Thyroid gland (tissue), 4 donors: ENCODE measurements at regions not wholly inside any gene's neighbourhood (a gene's known extent, or its start where the extent isn't known, plus 50 kb on each side); places are given as distances from the start of the nearest gene placed in this dataset.

ENCODE experiments used
- DNase-seq, 2 donors: peaks; one replicate each; pipeline ENCODE4 v3.0.0-alpha.2; 2019
- H3K27ac ChIP-seq, 3 donors: fragments of 200-600 bp; sonication (generic); 1 replicate in 2 of 3; 2 replicates in 1 of 3; pipeline ENCODE4 v1.5.1; 2016 to 2019; ENCODE audit warnings: mild to moderate bottlenecking in 1 of 3, moderate library complexity in 1 of 3
- H3K27me3 ChIP-seq: fragments of 200-600 bp; sonication (generic); one replicate; pipeline ENCODE4 v1.5.1; 2019
- H3K36me3 ChIP-seq, 2 donors: fragments of 200-600 bp; sonication (generic); one replicate each; pipeline ENCODE4 v1.5.1; 2016 to 2019
- H3K4me1 ChIP-seq, 2 donors: fragments of 200-600 bp; sonication (generic); one replicate each; pipeline ENCODE4 v1.5.1; 2017 to 2019
- H3K4me3 ChIP-seq, 3 donors: fragments of 200-600 bp; sonication (generic); replicated peaks in 1 of 3; 1 replicate in 2 of 3; 2 replicates in 1 of 3; pipeline ENCODE4 v1.5.1; 2016; ENCODE audit warnings: mild to moderate bottlenecking in 1 of 3
- H3K9me3 ChIP-seq: fragments of 200-600 bp; sonication (generic); one replicate; pipeline ENCODE4 v1.5.1; 2017
- POLR2A ChIP-seq, 2 donors: fragments of 450-650 bp; IDR thresholded peaks; one replicate each; pipeline ENCODE4 v1.6.1; 2017; ENCODE audit warnings: antibody characterized with exemption in 2 of 2, mild to moderate bottlenecking in 2 of 2, moderate library complexity in 1 of 2
- WGBS, 2 donors: methylation state at CpG; one replicate each; pipeline ENCODE4 v1.1.5; 2017; 5-methylcytosine and 5-hydroxymethylcytosine counted together
- intact Hi-C: fragments of 100-400 bp; cut with DNase I; formaldehyde crosslinking; loops from one replicate; pipeline ENCODE4 v1.15.1; 2023
- TF ChIP-seq, protein P1 (sequence below), 6 experiments: fragments of 200-600 bp in 3 of 6; fragments of 450-650 bp in 3 of 6; sonication (generic) in 3 of 6; IDR thresholded peaks; one replicate each; pipeline ENCODE4 v1.5.1; 2016 to 2019; ENCODE audit warnings: antibody characterized with exemption in 6 of 6, mild to moderate bottlenecking in 2 of 6, inconsistent platforms in 1 of 6, moderate library complexity in 1 of 6

DNA sequence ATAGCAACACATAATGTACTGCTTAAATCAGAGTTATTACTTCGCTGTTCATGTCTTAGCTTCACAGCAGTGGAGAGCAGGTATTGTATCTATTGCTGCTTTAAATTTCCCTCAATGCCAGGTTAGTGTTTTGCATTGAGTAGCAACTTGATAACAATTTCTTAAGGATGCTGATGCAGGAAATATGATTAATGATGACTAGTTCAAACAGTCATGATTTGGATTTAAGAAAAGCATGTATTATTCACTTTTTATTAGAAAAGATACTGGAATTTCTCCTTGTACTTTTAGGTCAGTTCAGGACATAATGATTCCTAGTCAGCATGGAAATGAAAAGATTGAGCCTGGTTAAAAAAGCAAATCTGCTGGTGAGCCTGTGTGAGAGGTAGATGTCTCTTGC is 67.2 kb upstream of the ARHGAP29 start:
- no peaks in the 10 kb centered on the region for H3K9me3 ChIP-seq
- DNase-seq, result no peak
- no peaks in the 10 kb centered on the region for H3K36me3 ChIP-seq
- WGBS, 2 donors, result 91 to 100% methylated on average over 1 of the region's 1 CpG
- intact Hi-C loops, result no loop called here
- TF ChIP-seq, protein P1, sequence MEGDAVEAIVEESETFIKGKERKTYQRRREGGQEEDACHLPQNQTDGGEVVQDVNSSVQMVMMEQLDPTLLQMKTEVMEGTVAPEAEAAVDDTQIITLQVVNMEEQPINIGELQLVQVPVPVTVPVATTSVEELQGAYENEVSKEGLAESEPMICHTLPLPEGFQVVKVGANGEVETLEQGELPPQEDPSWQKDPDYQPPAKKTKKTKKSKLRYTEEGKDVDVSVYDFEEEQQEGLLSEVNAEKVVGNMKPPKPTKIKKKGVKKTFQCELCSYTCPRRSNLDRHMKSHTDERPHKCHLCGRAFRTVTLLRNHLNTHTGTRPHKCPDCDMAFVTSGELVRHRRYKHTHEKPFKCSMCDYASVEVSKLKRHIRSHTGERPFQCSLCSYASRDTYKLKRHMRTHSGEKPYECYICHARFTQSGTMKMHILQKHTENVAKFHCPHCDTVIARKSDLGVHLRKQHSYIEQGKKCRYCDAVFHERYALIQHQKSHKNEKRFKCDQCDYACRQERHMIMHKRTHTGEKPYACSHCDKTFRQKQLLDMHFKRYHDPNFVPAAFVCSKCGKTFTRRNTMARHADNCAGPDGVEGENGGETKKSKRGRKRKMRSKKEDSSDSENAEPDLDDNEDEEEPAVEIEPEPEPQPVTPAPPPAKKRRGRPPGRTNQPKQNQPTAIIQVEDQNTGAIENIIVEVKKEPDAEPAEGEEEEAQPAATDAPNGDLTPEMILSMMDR (IDR thresholded peaks at IDR 0.05), result no peak
- no peak for TF ChIP-seq POLR2A (IDR thresholded peaks at IDR 0.05)
- peaks cover 14 to 19% of the 10 kb centered on the region in 2 donors for H3K4me1 ChIP-seq
- no peak overlapping the region for H3K4me3 ChIP-seq
- H3K27me3 ChIP-seq, result no peaks in the 10 kb centered on the region
- no peak overlapping the region for H3K27ac ChIP-seq

DNA sequence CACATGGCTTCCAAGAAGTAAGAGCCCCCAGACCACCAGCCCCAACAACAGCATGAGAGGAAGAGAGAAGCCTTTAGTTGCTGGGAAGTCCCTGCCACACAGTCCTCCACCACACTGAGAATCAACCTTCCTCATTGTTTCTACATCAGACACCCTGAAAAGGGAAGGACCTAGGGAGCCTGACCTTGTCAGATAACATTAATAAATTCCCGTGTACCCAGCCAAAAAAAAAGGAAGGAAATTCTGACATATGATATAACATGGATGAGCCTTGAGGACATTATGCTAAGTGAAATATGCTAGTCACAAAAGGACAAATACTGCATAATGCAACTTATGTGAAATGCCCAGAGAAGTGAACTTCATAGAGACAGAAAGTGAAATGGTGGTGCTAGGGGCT is 65.6 kb upstream of the ARHGAP29 start:
- intact Hi-C loops, result no loop called here
- TF ChIP-seq, protein P1 (IDR thresholded peaks at IDR 0.05), result no peak
- no peak for TF ChIP-seq POLR2A (IDR thresholded peaks at IDR 0.05)
- Histone ChIP-seq H3K27me3 (no peaks in the 10 kb centered on the region), H3K27ac (no peak overlapping the region), H3K4me1 (peaks cover 22 to 25% of the 10 kb centered on the region in 2 donors), H3K9me3 (no peaks in the 10 kb centered on the region), H3K36me3 (no peaks in the 10 kb centered on the region), H3K4me3 (no peak overlapping the region)
- no peak for DNase-seq
- WGBS, 2 donors, result 75 to 76% methylated on average over 1 of the region's 1 CpG

DNA sequence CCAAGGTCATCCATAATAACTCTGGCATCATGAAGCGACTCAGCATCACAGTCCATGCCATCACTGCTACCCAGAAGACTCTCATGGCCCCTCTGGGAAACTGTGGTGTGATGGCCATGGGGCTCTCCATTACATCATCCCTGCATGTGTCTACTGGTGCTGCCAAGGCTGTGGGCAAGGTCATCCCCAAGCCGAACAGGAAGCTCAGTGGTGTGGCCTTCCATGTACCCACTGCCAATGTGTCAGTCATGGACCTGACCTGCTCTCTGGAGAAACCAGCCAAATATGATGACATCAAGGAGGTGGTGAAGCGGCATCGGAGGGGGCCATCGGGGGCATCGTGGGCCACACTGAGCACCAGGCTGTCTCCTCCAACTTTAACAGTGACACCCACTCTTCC is 65.1 kb upstream of the ARHGAP29 start:
- Histone ChIP-seq H3K4me1 (peaks cover 22 to 25% of the 10 kb centered on the region in 2 donors), H3K27me3 (no peaks in the 10 kb centered on the region), H3K9me3 (no peaks in the 10 kb centered on the region), H3K27ac (no peak overlapping the region), H3K36me3 (no peaks in the 10 kb centered on the region), H3K4me3 (no peak overlapping the region)
- no peak for DNase-seq
- intact Hi-C loops, result no loop called here
- TF ChIP-seq, protein P1 (IDR thresholded peaks at IDR 0.05), result no peak
- TF ChIP-seq POLR2A (IDR thresholded peaks at IDR 0.05), result no peak
- WGBS, 2 donors, result 94 to 98% methylated on average over 6 of the region's 6 CpGs

DNA sequence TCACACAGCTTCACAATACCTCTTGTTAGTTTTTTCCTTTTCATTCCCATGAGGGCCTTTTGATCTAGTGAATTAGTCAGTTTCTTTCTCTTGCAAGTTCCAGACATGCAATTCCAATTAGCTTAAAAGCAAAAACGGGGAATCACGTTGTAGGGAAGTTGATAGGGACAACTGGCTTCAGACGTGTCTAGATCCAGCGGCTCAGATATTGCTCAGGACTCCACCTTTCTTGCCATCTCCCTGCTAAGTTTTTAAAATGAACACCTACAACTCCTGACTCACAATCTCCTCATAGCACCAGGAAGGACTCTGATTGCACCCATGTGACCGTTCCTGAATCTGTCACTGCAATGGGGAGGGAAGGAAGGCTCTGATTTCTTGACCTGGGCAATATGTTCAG is 63.8 kb upstream of the ARHGAP29 start:
- Histone ChIP-seq H3K27ac (peak overlapping the region in 2 of 3 donors; percentile 76 to 90), H3K27me3 (no peaks in the 10 kb centered on the region), H3K36me3 (no peaks in the 10 kb centered on the region), H3K9me3 (no peaks in the 10 kb centered on the region), H3K4me3 (no peak overlapping the region), H3K4me1 (peaks cover 22 to 31% of the 10 kb centered on the region in 2 donors)
- intact Hi-C loops, result no loop called here
- 68 to 79% methylated on average over 5 of the region's 5 CpGs for WGBS, 2 donors
- DNase-seq, result no peak
- TF ChIP-seq, protein P1 (IDR thresholded peaks at IDR 0.05), result no peak
- TF ChIP-seq POLR2A (IDR thresholded peaks at IDR 0.05), result no peak

DNA sequence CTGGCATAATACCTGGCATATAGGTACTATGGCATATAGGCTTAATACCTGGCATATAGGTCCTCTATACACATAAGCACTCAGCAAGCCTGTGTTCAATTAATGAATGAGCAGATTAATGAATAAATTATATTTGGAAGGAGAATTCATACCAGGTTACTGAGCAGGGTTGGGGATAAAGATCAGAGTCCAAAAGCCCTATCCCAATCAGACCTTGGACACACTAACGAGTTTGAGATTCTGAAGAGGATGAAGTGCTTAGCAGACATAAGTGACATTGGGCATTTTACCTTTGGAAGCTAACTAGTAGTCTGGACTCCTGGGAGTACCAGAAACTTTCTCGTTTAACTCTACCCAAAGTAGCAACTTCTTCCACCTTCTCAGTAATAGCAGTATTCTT is 63.3 kb upstream of the ARHGAP29 start:
- peaks cover 22 to 33% of the 10 kb centered on the region in 2 donors for H3K4me1 ChIP-seq
- WGBS, 2 donors, result 71 to 73% methylated on average over 2 of the region's 2 CpGs
- no peaks in the 10 kb centered on the region for H3K36me3 ChIP-seq
- peak overlapping the region; percentile 40 to 90 (median 76) for H3K27ac ChIP-seq
- H3K27me3 ChIP-seq, result no peaks in the 10 kb centered on the region
- intact Hi-C loops, result no loop called here
- DNase-seq, result no peak
- TF ChIP-seq POLR2A (IDR thresholded peaks at IDR 0.05), result no peak
- TF ChIP-seq, protein P1 (IDR thresholded peaks at IDR 0.05), result no peak
- no peaks in the 10 kb centered on the region for H3K9me3 ChIP-seq
- no peak overlapping the region for H3K4me3 ChIP-seq
